ENCODE measurements at regions not wholly inside any gene's neighbourhood (a gene's known extent, or its start where the extent isn't known, plus 50 kb on each side); places are given as distances from the start of the nearest gene placed in this dataset.
A peak's percentile ranks its signal among the peaks of the same experiment; 100 is the strongest.

- peak overlapping the region; percentile 47 for H2AFZ ChIP-seq (ENCODE audit: insufficient read depth, low read depth, low read length, poor library complexity, severe bottlenecking)
- no peak overlapping the region for H3K9ac ChIP-seq (ENCODE audit: insufficient read depth, low read length, poor library complexity, severe bottlenecking)
- H3K4me3 ChIP-seq (replicated peaks in 1 of 3; ENCODE audit: low read depth in 2 of 3, low read length in 3 of 3): no peak overlapping the region
- Mint-ChIP-seq H3K27me3 (ENCODE audit: low read depth in 3 of 3) (peaks cover 47 to 57% (median 55%) of the 10 kb centered on the region in 3 donors), H3K4me1 (peaks cover 8% of the 10 kb centered on the region), H3K27ac (no peak overlapping the region), H3K36me3 (peaks cover 0 to 5% of the 10 kb centered on the region in 2 donors), H3K4me3 (peak overlapping the region in 1 of 2 donors; percentile 58), H3K9me3 (peaks cover 0 to 12% (median 3%) of the 10 kb centered on the region in 7 donors)
- H3K4me2 ChIP-seq (replicated peaks; ENCODE audit: extremely low read depth, low read length, poor library complexity, severe bottlenecking): no peak overlapping the region
- peaks cover 27 to 54% of the 10 kb centered on the region in 2 donors for H3K27me3 ChIP-seq (ENCODE audit: control insufficient read depth in 2 of 2, insufficient read depth in 2 of 2, low read length in 2 of 2)
- no peak for DNase-seq
- no peak for TF ChIP-seq CTCF (IDR thresholded peaks at IDR 0.05)
- 79% methylated on average over 15 of the region's 17 CpGs for WGBS (ENCODE audit: insufficient coverage)
- peaks cover 3 to 6% of the 10 kb centered on the region in 2 donors for H3K4me1 ChIP-seq (ENCODE audit: control insufficient read depth in 1 of 2, insufficient read depth in 2 of 2, low read length in 2 of 2)
- no peaks in the 10 kb centered on the region for H3K9me3 ChIP-seq (replicated peaks in 1 of 2; ENCODE audit: control insufficient read depth in 1 of 2, insufficient read depth in 1 of 2, low read length in 2 of 2)
- intact Hi-C loops (cut with micrococcal nuclease): loop anchor here (5.0 to 10.0 kb wide), 2 partner anchors 361 to 363 kb away; no protein-coding TSS in a partner anchor
- no peaks in the 10 kb centered on the region for H4K20me1 ChIP-seq (ENCODE audit: insufficient read depth, low read length)
- H3K36me3 ChIP-seq (replicated peaks in 1 of 2; ENCODE audit: control insufficient read depth in 1 of 2, insufficient read depth in 2 of 2, low read length in 2 of 2): no peaks in the 10 kb centered on the region
- H3K79me2 ChIP-seq (ENCODE audit: insufficient read depth, low read length): no peaks in the 10 kb centered on the region
- H3K27ac ChIP-seq (ENCODE audit: low read depth in 1 of 2, low read length in 2 of 2): no peak overlapping the region
Observed at GRCh38 chr1:10867914-10868598, 71.6 kb upstream of the CASZ1 start.

GRCh38 chr1:10868599-10868965 is 72.1 kb upstream of the CASZ1 start:
- intact Hi-C loops (cut with micrococcal nuclease): loop anchor here (5.0 to 10.0 kb wide), 2 partner anchors 361 to 364 kb away; no protein-coding TSS in a partner anchor
- peaks cover 8% of the 10 kb centered on the region for H3K4me1 Mint-ChIP-seq
- no peak for TF ChIP-seq CTCF (IDR thresholded peaks at IDR 0.05)
- Histone ChIP-seq H3K27ac (ENCODE audit: low read depth in 1 of 2, low read length in 2 of 2) (no peak overlapping the region), H3K4me2 (replicated peaks; ENCODE audit: extremely low read depth, low read length, poor library complexity, severe bottlenecking) (no peak overlapping the region), H3K4me3 (replicated peaks in 1 of 3; ENCODE audit: low read depth in 2 of 3, low read length in 3 of 3) (no peak overlapping the region), H3K79me2 (ENCODE audit: insufficient read depth, low read length) (no peaks in the 10 kb centered on the region), H3K9me3 (replicated peaks in 1 of 2; ENCODE audit: control insufficient read depth in 1 of 2, insufficient read depth in 1 of 2, low read length in 2 of 2) (no peaks in the 10 kb centered on the region), H3K36me3 (replicated peaks in 1 of 2; ENCODE audit: control insufficient read depth in 1 of 2, insufficient read depth in 2 of 2, low read length in 2 of 2) (no peaks in the 10 kb centered on the region), H3K4me1 (ENCODE audit: control insufficient read depth in 1 of 2, insufficient read depth in 2 of 2, low read length in 2 of 2) (peaks cover 3 to 6% of the 10 kb centered on the region in 2 donors), H3K9ac (ENCODE audit: insufficient read depth, low read length, poor library complexity, severe bottlenecking) (no peak overlapping the region), H3K27me3 (ENCODE audit: control insufficient read depth in 2 of 2, insufficient read depth in 2 of 2, low read length in 2 of 2) (peaks cover 27 to 52% of the 10 kb centered on the region in 2 donors), H4K20me1 (ENCODE audit: insufficient read depth, low read length) (no peaks in the 10 kb centered on the region), H2AFZ (ENCODE audit: insufficient read depth, low read depth, low read length, poor library complexity, severe bottlenecking) (no peak overlapping the region)
- peaks cover 44 to 52% (median 50%) of the 10 kb centered on the region in 3 donors for H3K27me3 Mint-ChIP-seq (ENCODE audit: low read depth in 3 of 3)
- WGBS (ENCODE audit: insufficient coverage): 64% methylated on average over 3 of the region's 6 CpGs
- no peak for DNase-seq
- H3K27ac Mint-ChIP-seq: no peak overlapping the region
- H3K4me3 Mint-ChIP-seq: no peak overlapping the region
- H3K36me3 Mint-ChIP-seq: peaks cover 0 to 5% of the 10 kb centered on the region in 2 donors
- H3K9me3 Mint-ChIP-seq: peaks cover 0 to 12% (median 3%) of the 10 kb centered on the region in 7 donors

All from CD14-positive monocyte (primary cell).